ENCODE measurements at regions not wholly inside any gene's neighbourhood (a gene's known extent, or its start where the extent isn't known, plus 50 kb on each side); places are given as distances from the start of the nearest gene placed in this dataset.

- Histone ChIP-seq H3K36me3 (ENCODE audit: control insufficient read depth in 2 of 4, insufficient read depth in 4 of 4, low read length in 3 of 4) (no peaks in the 10 kb centered on the region), H3K79me2 (ENCODE audit: control insufficient read depth in 1 of 2, insufficient read depth in 2 of 2, low read length in 2 of 2) (no peaks in the 10 kb centered on the region), H3K27ac (ENCODE audit: low read depth, low read length) (no peak overlapping the region), H3K23ac (ENCODE audit: insufficient read length) (no peak overlapping the region), H3K27me3 (replicated peaks in 1 of 4; ENCODE audit: control insufficient read depth in 3 of 4, extremely low read depth in 1 of 4, insufficient read depth in 3 of 4, low read length in 3 of 4) (no peaks in the 10 kb centered on the region), H3K4me2 (ENCODE audit: insufficient read depth in 1 of 2, low read depth in 2 of 2, low read length in 2 of 2) (no peak overlapping the region), H2BK12ac (ENCODE audit: low read depth, low read length) (no peak overlapping the region), H2BK5ac (ENCODE audit: low read depth, low read length) (no peak overlapping the region), H3K18ac (ENCODE audit: extremely low read depth, low read length) (no peak overlapping the region), H3K14ac (ENCODE audit: insufficient read length) (no peak overlapping the region), H3K9ac (replicated peaks in 1 of 4; ENCODE audit: extremely low read depth in 1 of 4, low read depth in 3 of 4, low read length in 3 of 4) (no peak overlapping the region), H3K4ac (replicated peaks; ENCODE audit: insufficient read length, low read depth, low read length) (no peak overlapping the region), H3K9me3 (ENCODE audit: insufficient read depth in 2 of 2, low read depth in 1 of 2, low read length in 1 of 2) (no peaks in the 10 kb centered on the region), H4K8ac (ENCODE audit: extremely low read depth, insufficient read depth, low read length) (no peak overlapping the region; the same call in 1 of the 2 replicates), H3K23me2 (ENCODE audit: low read depth, low read length) (no peaks in the 10 kb centered on the region), H4K91ac (replicated peaks; ENCODE audit: insufficient read length, low read length) (no peak overlapping the region), H2AFZ (ENCODE audit: low read length) (no peak overlapping the region), H2AK5ac (ENCODE audit: low read depth, low read length) (no peak overlapping the region), H4K20me1 (replicated peaks in 1 of 2; ENCODE audit: control insufficient read depth in 1 of 2, insufficient read depth in 2 of 2, low read length in 2 of 2) (no peaks in the 10 kb centered on the region), H2BK120ac (replicated peaks; ENCODE audit: low read depth, low read length) (no peak overlapping the region), H4K5ac (ENCODE audit: insufficient read length, low read depth, low read length) (no peak overlapping the region), H2BK20ac (ENCODE audit: low read length) (no peak overlapping the region), H3K79me1 (ENCODE audit: low read depth, low read length) (no peaks in the 10 kb centered on the region), H3K56ac (replicated peaks; ENCODE audit: insufficient read length, low read depth, low read length) (no peak overlapping the region), H3K4me1 (replicated peaks in 1 of 4; ENCODE audit: control insufficient read depth in 3 of 4, insufficient read depth in 4 of 4, low read length in 3 of 4) (peaks cover 0 to 16% (median 9%) of the 10 kb centered on the region in 4 experiments; a peak in 6 of 7 replicates), H3K4me3 (ENCODE audit: extremely low read depth in 1 of 4, insufficient read depth in 2 of 4, low read depth in 3 of 4, low read length in 4 of 4) (no peak overlapping the region), H2BK15ac (ENCODE audit: low read length) (no peak overlapping the region)
- TF ChIP-seq KDM1A (IDR thresholded peaks at IDR 0.05; ENCODE audit: borderline replicate concordance, low read length) (peak; percentile 40; the same call in 1 of the 2 replicates), TEAD4 (IDR thresholded peaks at IDR 0.05; ENCODE audit: low read depth, low read length) (no peak), CTCF (IDR thresholded peaks at IDR 0.05; ENCODE audit: control extremely low read depth in 1 of 3, insufficient read depth in 1 of 3, low read depth in 1 of 3, low read length in 3 of 3) (no peak)
- ChIA-PET CTCF (ENCODE audit: partially characterized antibody) (interaction anchor here (0.9 to 7.2 kb wide), 5 partner anchors 11 to 153 kb away, joined by 3 to 45 read pairs (median 4); no protein-coding TSS in a partner anchor), POLR2A (ENCODE audit: partially characterized antibody) (interaction anchor here (1.8 to 2.6 kb wide), 2 partner anchors 10 to 17 kb away, joined by 5 to 8 read pairs; no protein-coding TSS in a partner anchor)
- DNase-seq (ENCODE audit: low read depth in 1 of 2, low spot score in 2 of 2): no peak
- WGBS, 2 experiments (ENCODE audit: extremely low coverage in 1 of 2, insufficient coverage in 1 of 2, insufficient read length in 1 of 2, insufficient replicate concordance in 2 of 2, low coverage in 1 of 2, low lambda C conversion rate in 2 of 2, missing lambda C conversion rate in 1 of 2): 92% methylated on average over 4 of the region's 4 CpGs; no CpG with 5 or more reads in 1 of the 2 experiments
- FAIRE-seq: no peak
These were observed 66.2 kb upstream of the SMAD6 start for GRCh38 chr15:66635817-66636216.
